ENCODE measurements at regions not wholly inside any gene's neighbourhood (a gene's known extent, or its start where the extent isn't known, plus 50 kb on each side); places are given as distances from the start of the nearest gene placed in this dataset.

- Mint-ChIP-seq H3K9me3 (no peaks in the 10 kb centered on the region), H3K4me3 (no peak overlapping the region), H3K27me3 (ENCODE audit: insufficient read depth, low read depth) (no peaks in the 10 kb centered on the region), H3K4me1 (no peaks in the 10 kb centered on the region), H3K36me3 (peaks cover 13% of the 10 kb centered on the region), H3K27ac (no peak overlapping the region)
- no peak overlapping the region for H3K9ac ChIP-seq
- no peaks in the 10 kb centered on the region for H3K9me3 ChIP-seq (ENCODE audit: low read depth)
- no peak overlapping the region for H2AFZ ChIP-seq (replicated peaks)
- no peak for TF ChIP-seq EZH2 (IDR thresholded peaks at IDR 0.05)
- no peak for TF ChIP-seq EZH2phosphoT487 (IDR thresholded peaks at IDR 0.05)
- TF ChIP-seq CTCF (IDR thresholded peaks at IDR 0.05): no peak
- H3K4me2 ChIP-seq: no peak overlapping the region
- H3F3A ChIP-seq (ENCODE audit: low read depth): no peaks in the 10 kb centered on the region
- peaks cover 23% of the 10 kb centered on the region for H3K36me3 ChIP-seq
- no peak overlapping the region for H3K27ac ChIP-seq
- H3K27me3 ChIP-seq: no peaks in the 10 kb centered on the region
- no peak for DNase-seq (ENCODE audit: low spot score)
- no peaks in the 10 kb centered on the region for H3K4me1 ChIP-seq
- H3K79me2 ChIP-seq (ENCODE audit: low read depth): no peaks in the 10 kb centered on the region
- no peak overlapping the region for H3K4me3 ChIP-seq
- no peaks in the 10 kb centered on the region for H4K20me1 ChIP-seq (ENCODE audit: low read depth)
Observed at GRCh38 chr7:35900651-35901050, 99.8 kb downstream of the SEPTIN7 start.

GRCh38 chr7:35905555-35905954 lies 104.7 kb downstream of the SEPTIN7 start:
- H3K36me3 Mint-ChIP-seq: peaks cover 5% of the 10 kb centered on the region
- H3K27ac Mint-ChIP-seq: no peak overlapping the region
- H3K27me3 Mint-ChIP-seq (ENCODE audit: insufficient read depth, low read depth): peaks cover 2% of the 10 kb centered on the region
- no peak overlapping the region for H3K4me3 ChIP-seq
- no peaks in the 10 kb centered on the region for H3K79me2 ChIP-seq (ENCODE audit: low read depth)
- no peaks in the 10 kb centered on the region for H3K27me3 ChIP-seq
- H3K9me3 ChIP-seq (ENCODE audit: low read depth): no peaks in the 10 kb centered on the region
- no peak overlapping the region for H3K4me2 ChIP-seq
- no peak overlapping the region for H3K9ac ChIP-seq
- peaks cover 14% of the 10 kb centered on the region for H3K4me1 Mint-ChIP-seq
- DNase-seq (ENCODE audit: low spot score): no peak
- no peak overlapping the region for H3K4me3 Mint-ChIP-seq
- H3K36me3 ChIP-seq: peaks cover 13% of the 10 kb centered on the region
- H3K27ac ChIP-seq: no peak overlapping the region
- no peaks in the 10 kb centered on the region for H3K9me3 Mint-ChIP-seq
- no peak overlapping the region for H2AFZ ChIP-seq (replicated peaks)
- peaks cover 15% of the 10 kb centered on the region for H3K4me1 ChIP-seq
- no peak for TF ChIP-seq CTCF (IDR thresholded peaks at IDR 0.05)
- TF ChIP-seq EZH2 (IDR thresholded peaks at IDR 0.05): no peak
- no peak for TF ChIP-seq EZH2phosphoT487 (IDR thresholded peaks at IDR 0.05)
- no peaks in the 10 kb centered on the region for H4K20me1 ChIP-seq (ENCODE audit: low read depth)
- peaks cover 18% of the 10 kb centered on the region for H3F3A ChIP-seq (ENCODE audit: low read depth)

- H3K4me1 Mint-ChIP-seq: peaks cover 14% of the 10 kb centered on the region
- H3K27ac Mint-ChIP-seq: no peak overlapping the region
- peaks cover 18% of the 10 kb centered on the region for H3F3A ChIP-seq (ENCODE audit: low read depth)
- no peak overlapping the region for H3K27ac ChIP-seq
- no peaks in the 10 kb centered on the region for H4K20me1 ChIP-seq (ENCODE audit: low read depth)
- H3K36me3 Mint-ChIP-seq: peaks cover 5% of the 10 kb centered on the region
- no peaks in the 10 kb centered on the region for H3K27me3 ChIP-seq
- H3K4me3 ChIP-seq: no peak overlapping the region
- no peak overlapping the region for H3K4me2 ChIP-seq
- H3K4me3 Mint-ChIP-seq: no peak overlapping the region
- TF ChIP-seq CTCF (IDR thresholded peaks at IDR 0.05): peak; percentile 93
- TF ChIP-seq EZH2phosphoT487 (IDR thresholded peaks at IDR 0.05): no peak
- DNase-seq (ENCODE audit: low spot score): peak; percentile 83
- no peak overlapping the region for H3K9ac ChIP-seq
- H3K36me3 ChIP-seq: peaks cover 13% of the 10 kb centered on the region
- peaks cover 15% of the 10 kb centered on the region for H3K4me1 ChIP-seq
- H3K79me2 ChIP-seq (ENCODE audit: low read depth): no peaks in the 10 kb centered on the region
- H3K27me3 Mint-ChIP-seq (ENCODE audit: insufficient read depth, low read depth): peaks cover 2% of the 10 kb centered on the region
- H2AFZ ChIP-seq (replicated peaks): no peak overlapping the region
- H3K9me3 ChIP-seq (ENCODE audit: low read depth): no peaks in the 10 kb centered on the region
- no peaks in the 10 kb centered on the region for H3K9me3 Mint-ChIP-seq
Observed at GRCh38 chr7:35906191-35906908, 105.5 kb downstream of the SEPTIN7 start.

Measured in neural progenitor cell (in vitro differentiated cells).